H1 (cell line): ENCODE measurements at regions not wholly inside any gene's neighbourhood (a gene's known extent, or its start where the extent isn't known, plus 50 kb on each side); places are given as distances from the start of the nearest gene placed in this dataset.
A peak's percentile ranks its signal among the peaks of the same experiment; 100 is the strongest.

Experiments
- CTCF ChIA-PET: fragments of 300-600 bp; sonication (Branson Sonifier 250); formaldehyde crosslinking; loops from one replicate; lab custom pipeline; 2021; ENCODE audit not compliant: partially characterized antibody; lab: Charles Lee
- POLR2A ChIA-PET: fragments of 300-600 bp; sonication (Branson Sonifier 250); formaldehyde crosslinking; loops from one replicate; lab custom pipeline; 2021; ENCODE audit warnings: inconsistent platforms; ENCODE audit not compliant: partially characterized antibody; lab: Charles Lee
- DNase-seq, 2 experiments: peaks; one replicate each; pipeline versions ENCODE4 v3.0.0 to v3.0.0-alpha.2; 2010 to 2022; ENCODE audit warnings: low spot score in 2 of 2, low read depth in 1 of 2, mixed read lengths in 1 of 2
- FAIRE-seq: peaks from 2 replicates; lab custom pipeline; 2011; peaks lifted over from hg19 to GRCh38; lab: Jason Lieb, UNC
- H2AFZ ChIP-seq: 2 replicates; pipeline ENCODE4 v1.8.1; 2012; ENCODE audit warnings: low read length, inconsistent platforms
- H2AK5ac ChIP-seq: 2 replicates; pipeline ENCODE4 v1.6.1; 2013; ENCODE audit warnings: low read depth, low read length
- H2BK120ac ChIP-seq: replicated peaks from 2 replicates; pipeline ENCODE3; 2013; ENCODE audit warnings: low read depth, low read length, inconsistent platforms
- H2BK12ac ChIP-seq: 2 replicates; pipeline ENCODE4 v1.6.1; 2013; ENCODE audit warnings: low read depth, low read length
- H2BK15ac ChIP-seq: 2 replicates; pipeline ENCODE4 v1.6.1; 2013; ENCODE audit warnings: low read length
- H2BK20ac ChIP-seq: 2 replicates; pipeline ENCODE4 v1.6.1; 2013; ENCODE audit warnings: low read length
- H2BK5ac ChIP-seq: 2 replicates; pipeline ENCODE4 v1.6.1; 2013; ENCODE audit warnings: low read depth, low read length
- H3K14ac ChIP-seq: 2 replicates; pipeline ENCODE4 v1.6.1; 2013; ENCODE audit warnings: inconsistent platforms; ENCODE audit not compliant: insufficient read length
- H3K18ac ChIP-seq: 2 replicates; pipeline ENCODE4 v1.6.1; 2013; ENCODE audit warnings: low read length; ENCODE audit errors: extremely low read depth
- H3K23ac ChIP-seq: 2 replicates; pipeline ENCODE4 v1.6.1; 2013; ENCODE audit warnings: inconsistent platforms; ENCODE audit not compliant: insufficient read length
- H3K23me2 ChIP-seq: 2 replicates; pipeline ENCODE4 v1.6.1; 2013; ENCODE audit warnings: low read depth, low read length
- H3K27ac ChIP-seq: 2 replicates; pipeline ENCODE4 v1.6.1; 2011; ENCODE audit warnings: low read depth, low read length, inconsistent platforms
- H3K27me3 ChIP-seq, 4 experiments: replicated peaks in 1 of 4; 1 replicate in 1 of 4; 2 replicates in 3 of 4; pipeline versions ENCODE4 v1.6.1 to v1.8.1; 2011 to 2013; ENCODE audit warnings: low read length in 3 of 4, mild to moderate bottlenecking in 3 of 4, inconsistent platforms in 2 of 4, mixed read lengths in 2 of 4, moderate library complexity in 1 of 4; ENCODE audit not compliant: control insufficient read depth in 3 of 4, insufficient read depth in 3 of 4; ENCODE audit errors: extremely low read depth in 1 of 4
- H3K36me3 ChIP-seq, 4 experiments: 2 replicates each; pipeline versions ENCODE4 v1.6.1 to v1.8.1; 2011 to 2013; ENCODE audit warnings: mild to moderate bottlenecking in 4 of 4, low read length in 3 of 4, moderate library complexity in 2 of 4, control low read depth in 1 of 4, inconsistent platforms in 1 of 4; ENCODE audit not compliant: insufficient read depth in 4 of 4, control insufficient read depth in 2 of 4
- H3K4ac ChIP-seq: replicated peaks from 2 replicates; pipeline ENCODE3; 2013; ENCODE audit warnings: low read length, low read depth, mixed read lengths, inconsistent platforms; ENCODE audit not compliant: insufficient read length
- H3K4me1 ChIP-seq, 4 experiments: replicated peaks in 1 of 4; 1 replicate in 1 of 4; 2 replicates in 3 of 4; pipeline versions ENCODE4 v1.6.1 to v1.8.1; 2011 to 2013; ENCODE audit warnings: low read length in 3 of 4, inconsistent platforms in 2 of 4, mixed read lengths in 1 of 4; ENCODE audit not compliant: insufficient read depth in 4 of 4, control insufficient read depth in 3 of 4
- H3K4me2 ChIP-seq, 2 experiments: 2 replicates each; pipeline versions ENCODE4 v1.6.1 to v1.8.1; 2011 to 2013; ENCODE audit warnings: low read depth in 2 of 2, low read length in 2 of 2, control low read depth in 1 of 2, inconsistent platforms in 1 of 2, mild to moderate bottlenecking in 1 of 2; ENCODE audit not compliant: insufficient read depth in 1 of 2
- H3K4me3 ChIP-seq, 4 experiments: fragments of 200-600, 300-600 bp in 1 of 4; sonication (generic), shearing (Covaris generic), sonication (Bioruptor Twin) in 1 of 4; 2 replicates each; pipeline versions ENCODE4 v1.5.1 to v1.8.1; 2011 to 2016; ENCODE audit warnings: low read length in 4 of 4, low read depth in 3 of 4, control low read depth in 2 of 4, inconsistent platforms in 2 of 4, mild to moderate bottlenecking in 2 of 4, mixed read lengths in 1 of 4, moderate library complexity in 1 of 4; ENCODE audit not compliant: insufficient read depth in 2 of 4; ENCODE audit errors: extremely low read depth in 1 of 4
- H3K56ac ChIP-seq: replicated peaks from 2 replicates; pipeline ENCODE3; 2013; ENCODE audit warnings: low read depth, mild to moderate bottlenecking, mixed read lengths, low read length, inconsistent platforms; ENCODE audit not compliant: insufficient read length
- H3K79me1 ChIP-seq: 2 replicates; pipeline ENCODE4 v1.6.1; 2013; ENCODE audit warnings: low read depth, low read length, control low read depth
- H3K79me2 ChIP-seq, 2 experiments: 2 replicates each; pipeline versions ENCODE4 v1.6.1 to v1.8.1; 2012 to 2013; ENCODE audit warnings: low read length in 2 of 2, mild to moderate bottlenecking in 2 of 2, inconsistent platforms in 1 of 2; ENCODE audit not compliant: insufficient read depth in 2 of 2, control insufficient read depth in 1 of 2
- H3K9ac ChIP-seq, 4 experiments: replicated peaks in 1 of 4; 1 replicate in 1 of 4; 2 replicates in 3 of 4; pipeline versions ENCODE4 v1.6.1 to v1.8.1; 2011 to 2013; ENCODE audit warnings: low read depth in 3 of 4, low read length in 3 of 4, control low read depth in 2 of 4, mild to moderate bottlenecking in 2 of 4, moderate library complexity in 2 of 4, inconsistent platforms in 1 of 4; ENCODE audit errors: extremely low read depth in 1 of 4
- H3K9me3 ChIP-seq, 2 experiments: 2 replicates each; pipeline versions ENCODE4 v1.6.1 to v1.8.1; 2012 to 2013; ENCODE audit warnings: mild to moderate bottlenecking in 2 of 2, moderate library complexity in 2 of 2, control low read depth in 1 of 2, inconsistent platforms in 1 of 2, low read depth in 1 of 2, low read length in 1 of 2, mixed read lengths in 1 of 2; ENCODE audit not compliant: insufficient read depth in 2 of 2
- H4K20me1 ChIP-seq, 2 experiments: replicated peaks in 1 of 2; 2 replicates each; pipeline versions ENCODE3 to v1.8.1; 2011 to 2013; ENCODE audit warnings: inconsistent platforms in 2 of 2, low read length in 2 of 2, mild to moderate bottlenecking in 1 of 2; ENCODE audit not compliant: insufficient read depth in 2 of 2, control insufficient read depth in 1 of 2
- H4K5ac ChIP-seq: 2 replicates; pipeline ENCODE4 v1.6.1; 2013; ENCODE audit warnings: low read length, low read depth, mixed read lengths, inconsistent platforms; ENCODE audit not compliant: insufficient read length
- H4K8ac ChIP-seq: 2 replicates; pipeline ENCODE4 v1.8.0; 2013; ENCODE audit warnings: mild to moderate bottlenecking, moderate library complexity, low read length, inconsistent platforms; ENCODE audit not compliant: insufficient read depth; ENCODE audit errors: extremely low read depth
- H4K91ac ChIP-seq: replicated peaks from 2 replicates; pipeline ENCODE3; 2013; ENCODE audit warnings: low read length, mixed read lengths, inconsistent platforms; ENCODE audit not compliant: insufficient read length
- RAD21 ChIP-seq, 2 experiments: IDR thresholded peaks in 1 of 2; conservative IDR thresholded peaks in 1 of 2; 2 replicates each; pipeline ENCODE4 v1.6.1; 2011; ENCODE audit warnings: low read depth in 2 of 2, low read length in 2 of 2, improper control_type of control experiment in 1 of 2, inconsistent platforms in 1 of 2, mild to moderate bottlenecking in 1 of 2, moderate library complexity in 1 of 2
- TCF12 ChIP-seq: IDR thresholded peaks from 2 replicates; pipeline ENCODE4 v1.6.1; 2011; ENCODE audit warnings: low read depth, mild to moderate bottlenecking, low read length
- WGBS, 2 experiments: shearing (Covaris generic) in 1 of 2; methylation state at CpG; one replicate each; pipeline versions ENCODE4 v1.1.6 to v1.1.7; 2013 to 2015; ENCODE audit warnings: low lambda C conversion rate in 2 of 2, mixed read lengths in 2 of 2, inconsistent platforms in 1 of 2, low coverage in 1 of 2, missing lambda C conversion rate in 1 of 2; ENCODE audit not compliant: insufficient replicate concordance in 2 of 2, insufficient coverage in 1 of 2, insufficient read length in 1 of 2; ENCODE audit errors: extremely low coverage in 1 of 2, missing lambda C conversion rate in 1 of 2; 5-methylcytosine and 5-hydroxymethylcytosine counted together
- TF ChIP-seq, protein P1 (sequence below), 3 experiments: IDR thresholded peaks; 1 replicate in 2 of 3; 2 replicates in 1 of 3; pipeline versions ENCODE4 v1.5.1 to v1.6.1; 2011; ENCODE audit warnings: low read length in 3 of 3, mild to moderate bottlenecking in 3 of 3, inconsistent platforms in 2 of 3, low read depth in 1 of 3, moderate library complexity in 1 of 3; ENCODE audit not compliant: insufficient read depth in 1 of 3; ENCODE audit errors: control extremely low read depth in 1 of 3

DNA sequence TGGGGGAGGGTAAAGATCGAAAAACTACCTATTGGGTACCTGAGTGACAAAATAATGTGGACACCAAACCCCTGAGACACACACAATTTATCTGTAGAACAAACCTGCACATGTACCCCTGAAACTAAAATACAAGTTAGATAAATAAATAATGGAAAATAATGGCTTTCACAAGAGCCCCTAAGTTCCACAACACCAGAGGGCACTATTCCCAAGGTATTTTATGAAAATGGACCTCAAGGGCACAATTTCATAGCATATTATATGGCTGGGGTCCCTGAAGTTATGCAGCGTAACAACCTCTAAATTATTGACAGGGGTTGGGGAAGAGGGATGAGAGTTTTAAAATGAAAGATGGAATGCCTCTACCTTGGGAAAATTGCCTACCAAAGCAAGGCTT is 81.3 kb upstream of the TMEM33 start:
- Histone ChIP-seq H4K5ac (no peak overlapping the region), H4K20me1 (no peaks in the 10 kb centered on the region), H2BK120ac (no peak overlapping the region), H3K23me2 (no peaks in the 10 kb centered on the region), H3K4ac (no peak overlapping the region), H3K23ac (no peak overlapping the region), H3K79me1 (no peaks in the 10 kb centered on the region), H3K27me3 (no peaks in the 10 kb centered on the region; a peak in 1 of 7 replicates), H3K27ac (no peak overlapping the region), H3K9me3 (no peaks in the 10 kb centered on the region), H3K9ac (no peak overlapping the region), H2BK15ac (no peak overlapping the region), H2BK12ac (no peak overlapping the region), H2AK5ac (no peak overlapping the region), H3K36me3 (no peaks in the 10 kb centered on the region), H4K8ac (no peak overlapping the region), H2BK20ac (no peak overlapping the region), H2AFZ (no peak overlapping the region), H3K4me3 (no peak overlapping the region), H3K4me2 (no peak overlapping the region), H3K79me2 (no peaks in the 10 kb centered on the region), H4K91ac (no peak overlapping the region), H3K4me1 (no peaks in the 10 kb centered on the region), H3K14ac (no peak overlapping the region), H3K18ac (no peak overlapping the region), H3K56ac (no peak overlapping the region), H2BK5ac (no peak overlapping the region)
- FAIRE-seq (no peak), DNase-seq (no peak)
- TF ChIP-seq RAD21 (IDR thresholded peaks at IDR 0.05 in 1 of 2, conservative IDR thresholded peaks at IDR 0.05 in 1 of 2; ENCODE audit: low read depth in 2 of 2, low read length in 2 of 2) = peak; percentile 50 to 59
- TF ChIP-seq TCF12 = no peak
- TF ChIP-seq, protein P1, sequence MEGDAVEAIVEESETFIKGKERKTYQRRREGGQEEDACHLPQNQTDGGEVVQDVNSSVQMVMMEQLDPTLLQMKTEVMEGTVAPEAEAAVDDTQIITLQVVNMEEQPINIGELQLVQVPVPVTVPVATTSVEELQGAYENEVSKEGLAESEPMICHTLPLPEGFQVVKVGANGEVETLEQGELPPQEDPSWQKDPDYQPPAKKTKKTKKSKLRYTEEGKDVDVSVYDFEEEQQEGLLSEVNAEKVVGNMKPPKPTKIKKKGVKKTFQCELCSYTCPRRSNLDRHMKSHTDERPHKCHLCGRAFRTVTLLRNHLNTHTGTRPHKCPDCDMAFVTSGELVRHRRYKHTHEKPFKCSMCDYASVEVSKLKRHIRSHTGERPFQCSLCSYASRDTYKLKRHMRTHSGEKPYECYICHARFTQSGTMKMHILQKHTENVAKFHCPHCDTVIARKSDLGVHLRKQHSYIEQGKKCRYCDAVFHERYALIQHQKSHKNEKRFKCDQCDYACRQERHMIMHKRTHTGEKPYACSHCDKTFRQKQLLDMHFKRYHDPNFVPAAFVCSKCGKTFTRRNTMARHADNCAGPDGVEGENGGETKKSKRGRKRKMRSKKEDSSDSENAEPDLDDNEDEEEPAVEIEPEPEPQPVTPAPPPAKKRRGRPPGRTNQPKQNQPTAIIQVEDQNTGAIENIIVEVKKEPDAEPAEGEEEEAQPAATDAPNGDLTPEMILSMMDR (IDR thresholded peaks at IDR 0.05; ENCODE audit: control extremely low read depth in 1 of 3, insufficient read depth in 1 of 3, low read depth in 1 of 3, low read length in 3 of 3) = peak in 2 of 3 experiments; percentile 41 to 43; a peak in 2 of 4 replicates
- 86% methylated on average over 2 of the region's 2 CpGs; no CpG with 5 or more reads in 1 of the 2 experiments for WGBS, 2 experiments
- ChIA-PET POLR2A (no interaction called here), CTCF (interaction anchor here (0.6 to 1.8 kb wide), 6 partner anchors 9 to 47 kb away, joined by 3 to 8 read pairs (median 4); no protein-coding TSS in a partner anchor)
